D721Med (cell line): ENCODE measurements at regions not wholly inside any gene's neighbourhood (a gene's known extent, or its start where the extent isn't known, plus 50 kb on each side); places are given as distances from the start of the nearest gene placed in this dataset.
"Not testable (repeated sequence)": the region's sequence is repeated elsewhere in the genome, so short reads cannot be mapped to it uniquely, and the experiment has no call there.

ENCODE experiments used
- DNase-seq: peaks from one replicate; pipeline ENCODE4 v3.0.0; 2011; ENCODE audit warnings: low spot score; ENCODE audit not compliant: insufficient read length
- FAIRE-seq: peaks from 2 replicates; lab custom pipeline; 2011; peaks lifted over from hg19 to GRCh38; lab: Jason Lieb, UNC

DNA sequence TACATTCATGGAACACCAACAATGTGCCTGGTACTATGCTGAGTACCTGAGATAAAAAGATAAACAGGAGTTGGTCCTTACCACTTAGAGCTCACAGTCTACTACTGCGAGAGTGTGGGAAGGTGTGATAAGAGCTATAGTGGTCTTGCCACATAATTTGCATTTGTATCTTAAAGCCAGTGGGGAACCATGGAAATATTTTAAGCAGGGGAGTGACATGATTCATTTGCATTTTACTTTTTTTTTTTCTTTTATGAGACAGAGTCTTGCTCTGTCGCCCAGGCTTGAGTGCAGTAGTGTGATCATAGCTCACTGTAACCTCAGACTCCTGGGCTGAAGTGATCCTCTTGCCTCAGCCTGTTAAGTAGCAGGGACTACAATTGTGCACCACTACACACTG is 53.6 kb downstream of the SRGAP2 start:
- not testable (repeated sequence) for FAIRE-seq, DNase-seq

DNA sequence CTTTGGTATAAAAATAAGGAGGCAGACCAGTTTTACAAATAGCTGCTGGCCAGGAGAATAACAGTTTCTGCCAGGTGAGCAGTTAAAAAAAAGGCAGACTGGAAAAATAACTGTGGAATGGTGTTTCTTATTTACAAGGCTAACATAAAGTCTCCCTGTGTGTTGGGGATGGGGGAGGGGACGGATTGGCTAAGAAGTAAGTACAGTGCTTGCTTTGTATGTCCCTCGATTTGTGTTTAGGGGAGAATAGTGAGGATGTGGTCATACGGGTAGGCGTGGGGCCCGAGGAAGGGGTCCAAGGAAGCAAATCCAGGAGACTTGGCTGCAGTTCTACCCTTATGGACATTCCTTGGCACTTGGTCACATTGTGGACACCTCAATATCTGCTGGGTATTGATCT is 58.1 kb downstream of the SRGAP2 start:
- not testable (repeated sequence) for DNase-seq, FAIRE-seq

DNA sequence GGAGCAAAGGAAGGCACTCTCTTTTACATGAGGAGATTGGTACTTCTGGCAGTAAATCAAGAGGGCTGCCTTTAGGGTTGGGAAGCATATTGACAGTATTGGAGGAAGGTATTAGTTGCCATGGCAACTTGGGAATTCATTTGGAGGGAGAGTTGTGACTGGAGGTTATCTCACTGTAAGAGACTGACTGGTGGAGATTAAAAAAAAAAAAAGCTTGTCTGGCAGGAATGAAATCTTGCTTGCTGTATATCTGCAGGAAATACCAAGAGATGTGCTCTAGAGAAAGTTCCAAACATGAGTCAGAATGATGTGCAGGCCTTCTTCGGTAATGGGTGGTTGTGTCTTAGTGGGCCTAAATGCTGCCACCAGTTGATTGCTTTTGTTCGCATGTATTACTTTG is 59.1 kb downstream of the SRGAP2 start:
- DNase-seq = not testable (repeated sequence)

DNA sequence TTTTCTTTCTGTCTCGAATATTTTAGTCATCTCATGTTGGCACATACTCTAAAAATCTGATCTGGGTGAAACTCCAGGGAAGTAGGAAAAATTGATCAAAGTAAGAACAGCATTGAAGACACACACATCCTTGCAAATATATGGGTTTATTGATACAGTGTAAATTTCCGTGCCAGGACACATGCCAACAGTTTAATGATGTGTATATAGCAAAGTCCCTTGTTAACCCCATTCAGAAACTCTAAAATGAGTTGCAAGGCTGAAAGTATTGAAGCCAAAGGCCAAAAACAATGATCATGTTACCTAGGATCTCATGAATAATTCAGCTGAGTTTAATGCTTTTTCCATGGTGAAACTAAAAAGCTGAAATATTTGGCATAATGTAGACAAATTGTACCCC is 61.6 kb downstream of the SRGAP2 start:
- not testable (repeated sequence) for FAIRE-seq, DNase-seq

More for the DNA sequence above, 59.1 kb downstream of the SRGAP2 start:
- FAIRE-seq = not testable (repeated sequence)

DNA sequence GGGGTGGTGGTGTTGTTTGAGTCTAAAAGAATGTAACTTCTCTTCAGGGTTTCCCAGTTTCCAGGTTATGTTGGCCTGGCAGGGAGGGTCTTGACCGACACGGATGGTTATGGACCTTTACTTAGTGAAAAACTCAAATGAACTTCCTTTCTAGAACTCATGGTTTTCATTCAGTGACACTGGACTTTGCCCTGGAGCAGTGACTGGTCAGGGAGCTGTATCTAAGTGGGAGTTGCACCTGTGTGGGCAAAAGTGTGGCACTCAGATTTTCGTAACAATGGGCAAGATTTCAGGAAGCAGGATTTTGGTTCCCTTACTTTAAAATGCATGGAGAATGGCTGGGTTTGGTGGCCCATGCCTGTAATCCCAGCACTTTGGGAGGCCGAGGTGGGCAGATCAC is 67.8 kb downstream of the SRGAP2 start:
- not testable (repeated sequence) for FAIRE-seq, DNase-seq

DNA sequence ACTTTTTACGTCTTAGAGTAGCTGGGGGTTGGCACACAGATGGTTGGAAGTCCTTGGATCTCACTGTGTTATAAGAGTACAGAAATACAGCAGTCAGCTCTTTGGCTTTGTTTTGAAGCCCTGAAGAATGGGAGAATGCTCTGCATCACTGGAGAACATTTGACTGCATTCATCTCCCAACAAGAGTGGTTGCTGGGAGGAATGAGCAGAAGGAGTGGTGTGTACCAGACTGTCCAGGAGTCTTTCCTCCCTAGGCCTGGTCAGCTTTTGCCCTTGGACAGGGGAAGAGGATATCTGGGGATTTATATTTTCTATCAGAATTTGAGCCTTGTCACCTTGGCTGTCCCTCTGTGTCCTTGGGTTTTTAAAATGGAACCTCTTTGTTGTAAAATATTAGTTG is 69.8 kb downstream of the SRGAP2 start:
- not testable (repeated sequence) for DNase-seq, FAIRE-seq

DNA sequence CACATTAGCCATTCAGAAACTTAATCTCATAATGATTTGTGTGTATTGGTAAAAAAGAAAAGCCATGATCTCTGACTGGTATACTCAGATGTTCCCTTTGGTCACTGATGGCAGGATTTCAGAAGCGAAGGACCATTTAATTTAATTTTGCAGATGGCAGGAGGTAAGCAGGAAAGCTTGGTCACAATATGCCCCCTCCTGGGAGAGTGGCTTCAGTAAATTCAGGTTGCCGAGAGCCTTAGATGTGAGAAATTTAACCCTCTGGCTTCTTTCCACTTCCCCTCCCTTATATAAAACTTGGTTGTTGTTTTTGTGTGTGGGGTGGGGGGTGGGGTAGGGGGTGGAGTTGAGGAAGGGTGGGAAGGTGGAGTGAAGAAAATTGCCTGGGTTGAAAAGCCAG is 72.8 kb downstream of the SRGAP2 start:
- not testable (repeated sequence) for FAIRE-seq, DNase-seq

DNA sequence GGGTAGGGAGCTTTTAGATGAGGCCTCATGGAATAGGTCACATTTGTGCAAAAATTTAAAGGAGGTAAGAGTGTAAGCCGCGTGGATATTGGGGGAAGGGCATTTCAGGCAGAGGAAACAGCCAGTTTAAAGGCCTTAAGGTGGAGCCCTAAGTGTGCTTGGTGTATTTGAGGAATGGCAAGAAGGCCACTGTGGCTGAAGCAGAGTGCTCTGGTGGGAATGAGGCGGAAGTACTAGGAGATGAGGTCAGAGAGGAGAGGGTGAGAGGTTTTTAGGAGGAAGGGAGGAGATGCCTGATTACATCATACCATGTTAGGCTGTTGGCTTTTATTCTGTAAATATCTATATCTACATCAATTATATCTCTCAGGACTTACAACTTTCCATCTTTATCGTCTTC is 75.3 kb downstream of the SRGAP2 start:
- DNase-seq = not testable (repeated sequence)

DNA sequence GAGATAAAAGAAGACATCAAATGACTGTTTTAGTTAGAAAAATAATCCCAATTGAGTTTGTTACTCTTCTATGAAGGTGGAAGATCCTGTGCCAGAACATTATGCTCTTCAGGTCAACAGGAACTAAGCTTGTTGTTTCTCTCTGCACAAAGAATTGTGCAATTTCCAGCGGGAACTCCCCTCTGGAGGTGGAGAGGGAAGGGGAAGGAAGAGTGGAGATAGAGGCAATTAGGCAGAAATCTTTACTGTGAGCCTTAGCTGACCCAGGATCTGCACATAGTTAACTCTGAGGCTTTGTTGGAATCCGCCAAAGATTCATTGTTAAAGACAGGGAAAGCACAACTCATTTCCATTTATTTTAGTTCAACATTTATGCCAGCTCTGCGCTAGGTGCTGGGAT is 77.3 kb downstream of the SRGAP2 start:
- not testable (repeated sequence) for FAIRE-seq, DNase-seq

More for the DNA sequence above, 75.3 kb downstream of the SRGAP2 start:
- not testable (repeated sequence) for FAIRE-seq

DNA sequence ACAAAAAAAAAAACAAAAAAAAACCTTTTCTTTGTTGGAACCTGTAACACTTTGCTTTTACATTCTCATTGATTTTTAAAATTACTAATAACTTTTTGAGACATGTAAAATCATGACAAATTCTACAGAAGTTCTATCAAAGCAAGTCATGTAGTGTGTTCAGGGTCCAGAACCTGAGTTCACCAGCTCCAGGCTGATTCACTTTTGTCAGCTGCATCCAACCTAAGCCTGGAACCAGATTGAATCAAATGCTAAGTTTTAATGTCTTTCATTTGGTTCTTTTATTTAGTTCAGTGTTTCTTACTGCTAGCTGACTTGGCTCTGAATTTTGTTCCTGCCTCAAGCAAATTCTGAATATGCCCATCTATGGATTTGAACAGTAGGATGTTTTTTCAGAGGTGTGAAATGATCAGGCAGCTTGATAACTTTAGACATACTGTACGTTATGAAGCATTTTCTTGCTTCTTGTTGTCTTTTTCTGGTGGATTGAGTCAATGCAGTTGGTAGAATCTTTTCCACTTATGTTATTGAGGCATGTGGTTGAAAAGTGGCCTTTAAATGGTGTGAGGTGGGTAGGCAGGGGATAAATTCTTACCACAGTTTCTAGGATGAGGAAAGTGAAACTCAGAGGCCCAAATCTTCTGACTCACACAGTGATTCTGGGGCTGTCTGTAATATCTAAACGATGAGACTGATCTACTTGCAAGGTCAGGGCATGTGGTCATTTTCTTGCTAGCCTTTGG is 78.7 kb downstream of the SRGAP2 start:
- FAIRE-seq, DNase-seq: not testable (repeated sequence)

DNA sequence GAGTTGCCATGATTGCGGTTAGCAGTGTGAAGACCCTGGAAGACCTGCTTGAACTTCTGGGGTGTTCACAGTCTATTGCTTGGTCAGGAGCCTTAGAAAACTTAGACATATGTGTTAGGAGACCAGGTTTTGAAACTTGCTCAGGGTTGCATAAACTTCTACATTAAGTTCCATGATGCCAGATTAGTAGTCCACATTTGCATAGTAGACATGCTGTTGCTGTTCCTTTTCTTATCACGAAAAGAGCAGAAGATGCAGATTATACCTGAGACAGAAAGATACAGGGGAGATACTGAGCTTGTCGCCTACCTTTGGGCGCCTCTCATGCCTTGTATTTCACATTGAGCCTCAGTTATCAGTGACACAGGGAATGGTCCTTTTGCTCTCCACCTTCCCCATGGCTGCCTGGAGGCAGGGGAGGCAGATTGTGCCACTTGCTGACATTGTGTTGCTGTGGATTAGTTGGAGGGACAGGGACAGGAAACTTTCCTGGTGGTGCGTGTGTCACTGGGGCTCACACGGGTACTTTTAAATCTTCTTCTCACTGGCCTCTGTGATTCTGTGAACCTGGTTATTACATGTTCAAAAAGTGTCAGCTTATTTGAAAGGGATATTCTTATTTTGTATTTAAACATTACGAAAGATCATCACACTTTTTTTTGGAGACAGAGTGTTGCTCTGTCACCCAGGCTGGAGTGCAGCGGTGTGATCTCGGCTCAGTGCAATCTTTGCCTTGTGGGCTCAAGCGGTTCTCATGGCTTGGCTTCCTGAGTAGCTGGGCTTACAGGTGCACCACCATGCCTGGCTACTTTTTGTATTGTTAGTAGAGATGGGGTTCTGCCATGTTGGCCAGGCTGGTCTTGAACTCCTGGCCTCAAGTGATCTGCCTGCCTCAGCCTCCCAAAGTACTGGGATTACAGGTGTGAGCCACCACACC is 82.0 kb downstream of the SRGAP2 start:
- not testable (repeated sequence) for FAIRE-seq

DNA sequence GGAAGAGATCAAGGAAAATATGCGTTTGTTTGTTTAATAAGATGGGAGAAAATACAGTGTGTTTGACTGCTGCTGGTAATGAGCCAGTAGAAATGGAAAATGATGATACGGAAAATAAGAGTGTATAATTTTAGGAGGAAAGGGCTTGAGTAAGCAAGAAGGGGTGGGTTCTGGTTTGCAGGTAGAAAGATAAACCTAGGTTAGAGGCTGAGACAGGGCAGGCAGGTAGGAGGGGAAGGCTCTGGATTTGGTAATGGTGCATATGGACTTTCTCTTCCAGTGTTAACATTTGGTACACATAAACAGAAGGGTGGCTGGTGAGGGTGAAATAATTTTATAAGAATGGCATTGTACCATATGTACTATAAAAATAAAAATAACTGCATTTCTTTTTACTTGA is 84.4 kb downstream of the SRGAP2 start:
- DNase-seq, FAIRE-seq: not testable (repeated sequence)

More for the DNA sequence above, 82.0 kb downstream of the SRGAP2 start:
- not testable (repeated sequence) for DNase-seq

DNA sequence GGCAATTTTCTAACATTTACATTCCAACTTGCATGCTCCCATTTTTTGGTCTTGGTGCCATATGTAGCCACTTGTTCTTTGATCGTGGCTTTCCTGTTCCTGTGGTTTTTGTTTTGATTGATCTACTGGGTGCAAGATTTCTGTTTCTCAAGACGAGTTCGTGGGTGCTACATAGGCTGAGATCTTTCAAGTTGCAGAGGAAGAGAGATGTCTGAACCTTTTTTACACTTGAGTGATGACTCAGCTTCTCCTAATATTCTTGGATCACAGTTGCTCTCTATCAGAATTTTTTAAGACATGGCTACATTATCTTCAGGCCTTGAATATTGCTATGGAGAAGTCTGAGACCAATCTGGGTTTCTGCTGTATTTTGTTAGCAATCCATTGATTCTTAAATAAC is 85.1 kb downstream of the SRGAP2 start:
- not testable (repeated sequence) for FAIRE-seq, DNase-seq

DNA sequence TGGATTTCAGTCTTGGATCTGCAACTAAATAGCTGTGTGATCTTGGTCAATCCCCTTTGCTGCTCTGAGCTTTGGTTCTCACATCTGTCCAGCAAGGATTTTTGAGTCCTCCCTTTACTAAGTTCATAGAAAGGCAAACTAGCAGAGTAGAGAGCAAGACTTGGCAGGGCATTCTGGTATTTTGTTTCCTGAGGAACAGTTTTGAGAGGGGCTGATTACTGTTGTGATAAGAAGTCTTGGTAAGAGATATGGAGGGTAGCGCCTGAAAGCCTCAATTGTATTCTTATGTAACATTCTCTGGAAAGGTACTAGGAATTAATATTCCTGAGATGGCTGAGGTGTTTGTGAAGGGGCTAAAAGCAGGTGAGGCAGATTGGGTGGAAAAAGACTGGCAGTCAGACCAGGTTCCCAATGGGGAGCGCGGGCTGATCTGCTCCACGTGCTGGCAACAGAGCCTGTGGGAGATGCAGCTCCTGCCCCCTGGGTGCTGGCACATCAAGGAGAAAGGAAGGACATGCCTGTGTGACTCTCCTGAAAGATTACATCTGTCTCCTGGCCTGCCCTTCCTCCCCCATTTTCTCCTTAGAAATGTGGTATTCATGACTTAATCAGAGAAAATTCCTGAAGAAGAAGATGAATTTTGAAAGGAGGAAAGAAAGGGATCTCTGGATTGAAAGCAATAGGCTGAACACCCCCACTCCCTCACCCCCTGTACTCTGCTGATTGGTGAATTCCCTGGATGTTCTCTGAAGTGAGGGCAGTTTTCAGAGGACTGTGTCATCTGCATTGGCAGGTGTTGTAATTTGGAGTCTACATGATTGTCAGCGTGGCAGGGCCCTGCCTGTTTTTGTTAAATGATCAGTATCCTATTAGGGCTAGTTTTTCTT is 94.0 kb downstream of the SRGAP2 start:
- FAIRE-seq, DNase-seq: not testable (repeated sequence)

DNA sequence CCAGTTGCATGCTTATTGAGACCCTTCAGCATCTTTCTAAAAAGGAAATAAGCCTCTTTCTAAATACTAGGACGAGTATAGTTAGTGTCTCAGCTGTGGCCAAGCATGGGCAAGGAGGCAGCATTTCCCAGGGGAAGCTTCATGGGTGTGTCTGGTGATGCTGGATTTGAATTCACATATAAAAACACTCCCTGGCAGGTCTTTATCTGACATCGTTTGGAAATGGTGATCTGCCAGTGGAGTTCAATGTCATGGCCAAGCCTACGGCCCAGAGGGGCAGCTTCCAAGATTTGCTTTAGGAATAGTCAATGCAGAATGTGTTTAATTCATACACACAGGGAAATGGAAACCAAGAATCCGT is 94.7 kb downstream of the SRGAP2 start:
- not testable (repeated sequence) for FAIRE-seq, DNase-seq

DNA sequence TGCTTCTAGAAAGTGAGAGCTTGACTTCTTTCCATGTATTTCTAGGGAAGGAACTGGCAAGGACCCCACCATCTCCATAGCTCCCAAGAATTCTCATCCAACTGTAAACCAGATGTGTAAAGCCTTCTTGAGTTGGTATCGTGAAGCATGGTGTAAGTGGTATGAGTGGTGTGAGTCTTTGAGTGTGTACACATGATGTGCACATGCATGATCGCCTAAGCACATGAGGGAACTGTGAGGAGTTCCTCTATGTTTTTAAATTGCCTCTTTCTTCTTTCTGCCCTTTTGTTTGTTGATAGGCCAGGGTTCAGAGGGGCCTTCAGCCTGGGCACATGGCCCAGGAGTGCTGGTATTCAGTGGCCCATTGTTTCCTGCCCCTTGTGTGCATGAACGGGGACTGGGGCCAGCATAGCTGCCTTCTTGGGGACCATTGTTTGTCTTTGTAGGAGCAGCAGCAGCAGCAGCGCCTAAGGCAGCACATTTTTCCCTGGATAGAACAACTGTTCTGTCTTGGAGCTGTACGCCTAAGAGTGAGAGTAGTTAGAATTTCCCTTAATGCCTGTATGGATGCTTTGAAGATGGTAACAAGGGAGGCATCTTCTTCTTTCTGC is 95.9 kb downstream of the SRGAP2 start:
- not testable (repeated sequence) for FAIRE-seq, DNase-seq

DNA sequence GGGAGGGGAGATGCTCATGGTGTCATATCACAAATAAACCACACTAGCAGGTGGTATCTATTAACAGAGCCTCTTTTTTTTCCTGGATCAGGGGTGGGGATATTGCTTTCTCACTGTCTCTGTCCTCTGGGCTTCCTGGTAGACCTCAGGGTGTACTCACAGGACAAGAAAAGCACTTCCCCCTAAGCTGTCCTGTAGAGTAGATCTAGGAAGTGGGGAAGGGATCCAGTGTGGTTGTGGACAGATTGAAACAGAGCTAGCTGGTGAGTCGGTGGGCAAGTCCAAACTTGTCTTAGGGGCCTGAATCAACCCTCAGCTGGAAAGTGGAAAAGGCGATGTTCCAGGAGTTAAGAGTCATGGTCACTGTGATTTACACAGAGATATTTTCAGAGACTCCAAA is 96.6 kb downstream of the SRGAP2 start:
- not testable (repeated sequence) for DNase-seq, FAIRE-seq

DNA sequence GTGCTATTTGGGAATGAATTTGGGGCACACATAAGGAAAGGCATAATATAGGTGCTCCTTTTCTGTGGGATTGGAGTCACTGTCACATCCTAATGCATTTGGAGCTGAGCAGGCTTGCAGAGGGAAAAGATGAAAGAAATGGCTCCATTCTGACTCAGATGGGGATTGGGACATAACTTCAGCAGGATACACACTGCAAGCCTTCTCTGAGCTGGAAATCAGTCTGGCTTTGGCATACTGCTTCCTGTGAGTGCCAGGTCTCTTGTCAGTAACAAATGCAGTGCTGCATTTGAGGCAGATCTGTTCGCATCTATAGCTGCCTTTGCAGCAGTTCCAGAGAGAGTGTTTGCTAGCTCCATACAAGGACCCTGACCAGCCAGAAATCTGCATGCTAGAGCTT is 98.7 kb downstream of the SRGAP2 start:
- not testable (repeated sequence) for FAIRE-seq, DNase-seq

DNA sequence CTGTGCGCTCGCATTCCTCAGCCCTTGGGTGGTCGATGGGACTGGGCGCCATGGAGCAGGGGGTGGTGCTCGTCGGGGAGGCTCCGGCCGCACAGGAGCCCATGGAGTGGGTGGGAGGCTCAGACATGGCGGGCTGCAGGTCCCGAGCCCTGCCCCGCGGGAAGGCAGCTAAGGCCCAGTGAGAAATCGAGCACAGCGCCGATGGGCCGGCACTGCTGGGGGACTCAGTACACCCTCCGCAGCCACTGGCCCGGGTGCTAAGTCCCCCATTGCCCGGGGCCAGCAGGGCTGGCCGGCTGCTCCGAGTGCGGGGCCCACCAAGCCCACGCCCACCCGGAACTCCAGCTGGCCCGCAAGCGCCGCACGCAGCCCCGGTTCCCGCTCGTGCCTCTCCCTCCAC is 104.1 kb downstream of the SRGAP2 start:
- not testable (repeated sequence) for FAIRE-seq, DNase-seq
